Neuronal stem cell (in vitro differentiated cells): ENCODE measurements at regions not wholly inside any gene's neighbourhood (a gene's known extent, or its start where the extent isn't known, plus 50 kb on each side); places are given as distances from the start of the nearest gene placed in this dataset.
"Not testable (repeated sequence)": the region's sequence is repeated elsewhere in the genome, so short reads cannot be mapped to it uniquely, and the experiment has no call there.

Source experiments
- DNase-seq: peaks from one replicate; pipeline ENCODE4 v3.0.0-alpha.2; 2013; ENCODE audit warnings: low spot score
- H2AFZ ChIP-seq: one replicate; pipeline ENCODE4 v1.6.1; 2013; ENCODE audit warnings: mild to moderate bottlenecking, low read length, inconsistent platforms
- H2AK5ac ChIP-seq: 2 replicates; pipeline ENCODE4 v1.6.1; 2013; ENCODE audit warnings: low read depth, mild to moderate bottlenecking, inconsistent platforms, low read length, moderate library complexity, mixed read lengths
- H2BK120ac ChIP-seq: 2 replicates; pipeline ENCODE4 v1.6.1; 2013; ENCODE audit warnings: low read depth, mild to moderate bottlenecking, inconsistent platforms, low read length, moderate library complexity, mixed read lengths
- H2BK12ac ChIP-seq: one replicate; pipeline ENCODE4 v1.6.1; 2013; ENCODE audit warnings: low read length, inconsistent platforms
- H2BK15ac ChIP-seq: 2 replicates; pipeline ENCODE4 v1.6.1; 2013; ENCODE audit warnings: mild to moderate bottlenecking, low read length, inconsistent platforms, mixed read lengths
- H2BK5ac ChIP-seq: one replicate; pipeline ENCODE4 v1.6.1; 2013; ENCODE audit warnings: inconsistent platforms, mild to moderate bottlenecking, low read length, moderate library complexity
- H3K14ac ChIP-seq: one replicate; pipeline ENCODE4 v1.6.1; 2013; ENCODE audit warnings: low read length, inconsistent platforms
- H3K18ac ChIP-seq: 2 replicates; pipeline ENCODE4 v1.6.1; 2013; ENCODE audit warnings: low read length, inconsistent platforms
- H3K23ac ChIP-seq: 2 replicates; pipeline ENCODE4 v1.6.1; 2013; ENCODE audit warnings: low read depth, mild to moderate bottlenecking, mixed read lengths, low read length, inconsistent platforms; ENCODE audit not compliant: poor library complexity
- H3K27ac ChIP-seq: replicated peaks from 3 replicates; pipeline ENCODE4 v1.5.1; 2013; ENCODE audit warnings: low read length, inconsistent platforms
- H3K27me3 ChIP-seq, 3 experiments: 2 replicates each; pipeline ENCODE4 v1.6.1; 2013; ENCODE audit warnings: low read length in 3 of 3, mild to moderate bottlenecking in 2 of 3, inconsistent platforms in 1 of 3, low read depth in 1 of 3, mixed read lengths in 1 of 3, moderate library complexity in 1 of 3; ENCODE audit not compliant: control insufficient read depth in 3 of 3, insufficient read depth in 3 of 3
- H3K36me3 ChIP-seq, 2 donors: replicated peaks in 1 of 2; 2 replicates each; pipeline ENCODE4 v1.6.1; 2013; ENCODE audit warnings: low read length in 2 of 2; ENCODE audit not compliant: control insufficient read depth in 2 of 2, insufficient read depth in 2 of 2
- H3K4ac ChIP-seq: 2 replicates; pipeline ENCODE4 v1.6.1; 2013; ENCODE audit warnings: inconsistent platforms, mild to moderate bottlenecking, low read length, moderate library complexity
- H3K4me1 ChIP-seq, 2 donors: 1 replicate in 1 of 2; 2 replicates in 1 of 2; pipeline ENCODE4 v1.6.1; 2013; ENCODE audit warnings: low read length in 2 of 2, low read depth in 1 of 2; ENCODE audit not compliant: control insufficient read depth in 2 of 2, insufficient read depth in 1 of 2
- H3K4me2 ChIP-seq: one replicate; pipeline ENCODE4 v1.6.1; 2013; ENCODE audit warnings: mild to moderate bottlenecking, low read length, inconsistent platforms; ENCODE audit not compliant: insufficient read depth, poor library complexity, severe bottlenecking
- H3K4me3 ChIP-seq, 2 donors: 2 replicates each; pipeline ENCODE4 v1.5.1; 2013; ENCODE audit warnings: low read length in 2 of 2, mild to moderate bottlenecking in 2 of 2, inconsistent platforms in 1 of 2, moderate library complexity in 1 of 2
- H3K79me1 ChIP-seq: one replicate; pipeline ENCODE4 v1.6.1; 2013; ENCODE audit warnings: low read depth, mild to moderate bottlenecking, inconsistent platforms, low read length, moderate library complexity
- H3K9ac ChIP-seq: one replicate; pipeline ENCODE4 v1.6.1; 2013; ENCODE audit warnings: mild to moderate bottlenecking, low read depth, low read length, inconsistent platforms; ENCODE audit not compliant: poor library complexity
- H3K9me3 ChIP-seq, 2 donors: replicated peaks in 1 of 2; 2 replicates each; pipeline versions ENCODE3 to v1.6.1; 2013; ENCODE audit warnings: low read length in 2 of 2, mild to moderate bottlenecking in 2 of 2, inconsistent platforms in 1 of 2, low read depth in 1 of 2, mixed read lengths in 1 of 2, moderate library complexity in 1 of 2; ENCODE audit not compliant: control insufficient read depth in 2 of 2, insufficient read depth in 1 of 2
- H4K8ac ChIP-seq: one replicate; pipeline ENCODE4 v1.6.1; 2013; ENCODE audit warnings: low read depth, mild to moderate bottlenecking, inconsistent platforms, low read length, moderate library complexity
- H4K91ac ChIP-seq: one replicate; pipeline ENCODE4 v1.6.1; 2013; ENCODE audit warnings: low read length, low read depth, mild to moderate bottlenecking, inconsistent platforms; ENCODE audit not compliant: poor library complexity
- WGBS, 2 donors: extraction: QIAGEN DNeasy Blood & Tissue Kit; methylation state at CpG; one replicate each; pipeline ENCODE4 v1.1.7; 2013; ENCODE audit warnings: missing lambda C conversion rate in 2 of 2, mixed read lengths in 1 of 2; ENCODE audit not compliant: insufficient read length in 2 of 2, insufficient replicate concordance in 1 of 2; ENCODE audit errors: extremely low coverage in 2 of 2; 5-methylcytosine and 5-hydroxymethylcytosine counted together

GRCh38 chrX:46179748-46180147 lies 365.5 kb downstream of the ZNF674 start:
- WGBS, 2 donors = no CpG with 5 or more reads among the region's 3 CpGs
- no peak for DNase-seq
- Histone ChIP-seq H3K9me3 (no peaks in the 10 kb centered on the region), H3K79me1 (no peaks in the 10 kb centered on the region), H3K23ac (no peak overlapping the region), H3K27ac (no peak overlapping the region), H2BK15ac (no peak overlapping the region), H3K27me3 (no peaks in the 10 kb centered on the region), H2BK5ac (no peak overlapping the region), H2AFZ (peak overlapping the region; percentile 61), H3K14ac (no peak overlapping the region), H4K8ac (no peak overlapping the region), H3K36me3 (no peaks in the 10 kb centered on the region), H3K4ac (no peak overlapping the region), H3K4me2 (no peak overlapping the region), H3K4me3 (no peak overlapping the region), H2AK5ac (no peak overlapping the region), H3K9ac (no peak overlapping the region), H2BK12ac (no peak overlapping the region), H2BK120ac (no peak overlapping the region), H4K91ac (no peak overlapping the region), H3K4me1 (no peaks in the 10 kb centered on the region), H3K18ac (no peak overlapping the region)

GRCh38 chrX:46178763-46179162 lies 366.5 kb downstream of the ZNF674 start:
- H2BK5ac ChIP-seq = no peak overlapping the region
- no peak overlapping the region for H3K14ac ChIP-seq
- H3K4me2 ChIP-seq = no peak overlapping the region
- no peak overlapping the region for H3K27ac ChIP-seq
- H3K27me3 ChIP-seq = no peaks in the 10 kb centered on the region
- no peak for DNase-seq
- no peak overlapping the region for H4K91ac ChIP-seq
- no peak overlapping the region for H2BK15ac ChIP-seq
- H3K18ac ChIP-seq = no peak overlapping the region
- no peak overlapping the region for H2BK120ac ChIP-seq
- no peak overlapping the region for H3K4ac ChIP-seq
- H3K9me3 ChIP-seq = no peaks in the 10 kb centered on the region
- no peak overlapping the region for H3K23ac ChIP-seq
- no peak overlapping the region for H4K8ac ChIP-seq
- no peak overlapping the region for H2AK5ac ChIP-seq
- H3K9ac ChIP-seq = no peak overlapping the region
- H2BK12ac ChIP-seq = no peak overlapping the region
- H3K79me1 ChIP-seq = no peaks in the 10 kb centered on the region
- H3K4me3 ChIP-seq = no peak overlapping the region
- no peaks in the 10 kb centered on the region for H3K4me1 ChIP-seq
- H3K36me3 ChIP-seq = no peaks in the 10 kb centered on the region
- H2AFZ ChIP-seq = no peak overlapping the region
- no CpG with 5 or more reads among the region's 1 CpG for WGBS, 2 donors

- Histone ChIP-seq H3K4ac (no peak overlapping the region), H3K27me3 (no peaks in the 10 kb centered on the region), H4K8ac (no peak overlapping the region), H4K91ac (no peak overlapping the region), H3K23ac (no peak overlapping the region), H2BK5ac (no peak overlapping the region), H2BK12ac (no peak overlapping the region), H3K4me1 (no peaks in the 10 kb centered on the region), H3K4me3 (no peak overlapping the region), H3K14ac (no peak overlapping the region), H2BK120ac (no peak overlapping the region), H3K36me3 (no peaks in the 10 kb centered on the region), H3K9ac (no peak overlapping the region), H2AK5ac (no peak overlapping the region), H3K18ac (no peak overlapping the region), H2AFZ (no peak overlapping the region), H3K79me1 (no peaks in the 10 kb centered on the region), H3K4me2 (no peak overlapping the region), H2BK15ac (no peak overlapping the region), H3K27ac (no peak overlapping the region), H3K9me3 (no peaks in the 10 kb centered on the region)
- no peak for DNase-seq
These were observed 372.1 kb downstream of the ZNF674 start for GRCh38 chrX:46173159-46173558.

DNA sequence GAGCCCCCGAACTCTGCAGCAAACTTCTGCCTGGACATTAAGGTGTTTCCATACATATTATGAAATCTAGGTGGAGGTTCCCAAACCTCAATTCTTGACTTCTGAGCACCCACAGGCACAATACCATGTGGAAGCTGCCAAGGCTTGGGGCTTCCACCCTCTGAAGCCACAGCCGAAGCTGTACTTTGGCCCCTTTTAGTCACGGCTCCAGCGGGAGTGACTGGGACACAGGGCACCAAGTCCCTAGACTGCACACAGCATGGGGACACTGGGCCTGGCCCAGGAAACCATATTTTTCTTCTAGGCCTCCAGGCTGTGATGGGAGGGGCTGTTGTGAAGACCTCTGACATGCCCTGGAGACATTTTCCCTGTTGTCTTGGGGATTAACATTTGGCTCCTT lies 373.8 kb downstream of the ZNF674 start:
- H3K14ac ChIP-seq, H2BK120ac ChIP-seq, H3K27ac ChIP-seq, H3K36me3 ChIP-seq, H2BK15ac ChIP-seq, H3K4me1 ChIP-seq, H3K4ac ChIP-seq, H2BK5ac ChIP-seq, H2AK5ac ChIP-seq, H4K8ac ChIP-seq, H2BK12ac ChIP-seq, H3K27me3 ChIP-seq, H3K4me2 ChIP-seq, H3K4me3 ChIP-seq, H3K23ac ChIP-seq, DNase-seq, H3K9ac ChIP-seq, H2AFZ ChIP-seq, H3K18ac ChIP-seq, H4K91ac ChIP-seq, H3K79me1 ChIP-seq, H3K9me3 ChIP-seq: not testable (repeated sequence)
- WGBS, 2 donors = no CpG with 5 or more reads among the region's 4 CpGs
